Thoracic aorta (tissue), 2 donors: ENCODE measurements at regions not wholly inside any gene's neighbourhood (a gene's known extent, or its start where the extent isn't known, plus 50 kb on each side); places are given as distances from the start of the nearest gene placed in this dataset.
"Not testable (repeated sequence)": the region's sequence is repeated elsewhere in the genome, so short reads cannot be mapped to it uniquely, and the experiment has no call there.

Experiments
- ATAC-seq: fragments of 150-250 bp; one replicate; pipeline ENCODE4 v1.8.0; 2017; ENCODE audit warnings: low read depth; ENCODE audit not compliant: insufficient number of reproducible peaks, low FRiP score
- DNase-seq: peaks from one replicate; pipeline ENCODE4 v3.0.0-alpha.2; 2020; ENCODE audit warnings: low spot score
- H3K27ac ChIP-seq, 2 donors: fragments of 200-600 bp; sonication (generic); 1 replicate in 1 of 2; 2 replicates in 1 of 2; pipeline ENCODE4 v1.5.1; 2016; ENCODE audit warnings: mild to moderate bottlenecking in 2 of 2, moderate library complexity in 2 of 2
- H3K27me3 ChIP-seq: fragments of 200-600 bp; sonication (generic); replicated peaks from 2 replicates; pipeline ENCODE4 v1.6.0; 2016; ENCODE audit warnings: mild to moderate bottlenecking; ENCODE audit not compliant: insufficient read depth
- H3K36me3 ChIP-seq: fragments of 200-600 bp; sonication (generic); one replicate; pipeline ENCODE4 v1.5.1; 2016
- H3K4me1 ChIP-seq, 2 donors: fragments of 200-600 bp; sonication (generic); 1 replicate in 1 of 2; 2 replicates in 1 of 2; pipeline versions ENCODE4 v1.5.1 to v1.6.0; 2016; ENCODE audit warnings: low read depth in 2 of 2, mild to moderate bottlenecking in 1 of 2; ENCODE audit not compliant: control insufficient read depth in 1 of 2
- H3K4me3 ChIP-seq: fragments of 200-600 bp; sonication (generic); 2 replicates; pipeline ENCODE4 v1.5.1; 2016; ENCODE audit warnings: mild to moderate bottlenecking
- H3K9me3 ChIP-seq: fragments of 200-600 bp; sonication (generic); 2 replicates; pipeline ENCODE4 v1.5.1; 2016
- TF ChIP-seq, protein P1 (sequence below): fragments of 200-600 bp; sonication (generic); IDR thresholded peaks from one replicate; pipeline ENCODE4 v1.5.1; 2019; ENCODE audit warnings: antibody characterized with exemption

GRCh38 chr16:59614466-59615240 lies 880.5 kb upstream of the GOT2 start:
- no peak overlapping the region for H3K27ac ChIP-seq
- H3K27me3 ChIP-seq: no peaks in the 10 kb centered on the region
- no peak overlapping the region for H3K4me3 ChIP-seq
- H3K9me3 ChIP-seq: no peaks in the 10 kb centered on the region
- ATAC-seq (no peak), DNase-seq (no peak)
- H3K36me3 ChIP-seq: no peaks in the 10 kb centered on the region
- H3K4me1 ChIP-seq: no peaks in the 10 kb centered on the region
- TF ChIP-seq, protein P1, sequence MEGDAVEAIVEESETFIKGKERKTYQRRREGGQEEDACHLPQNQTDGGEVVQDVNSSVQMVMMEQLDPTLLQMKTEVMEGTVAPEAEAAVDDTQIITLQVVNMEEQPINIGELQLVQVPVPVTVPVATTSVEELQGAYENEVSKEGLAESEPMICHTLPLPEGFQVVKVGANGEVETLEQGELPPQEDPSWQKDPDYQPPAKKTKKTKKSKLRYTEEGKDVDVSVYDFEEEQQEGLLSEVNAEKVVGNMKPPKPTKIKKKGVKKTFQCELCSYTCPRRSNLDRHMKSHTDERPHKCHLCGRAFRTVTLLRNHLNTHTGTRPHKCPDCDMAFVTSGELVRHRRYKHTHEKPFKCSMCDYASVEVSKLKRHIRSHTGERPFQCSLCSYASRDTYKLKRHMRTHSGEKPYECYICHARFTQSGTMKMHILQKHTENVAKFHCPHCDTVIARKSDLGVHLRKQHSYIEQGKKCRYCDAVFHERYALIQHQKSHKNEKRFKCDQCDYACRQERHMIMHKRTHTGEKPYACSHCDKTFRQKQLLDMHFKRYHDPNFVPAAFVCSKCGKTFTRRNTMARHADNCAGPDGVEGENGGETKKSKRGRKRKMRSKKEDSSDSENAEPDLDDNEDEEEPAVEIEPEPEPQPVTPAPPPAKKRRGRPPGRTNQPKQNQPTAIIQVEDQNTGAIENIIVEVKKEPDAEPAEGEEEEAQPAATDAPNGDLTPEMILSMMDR: no peak

DNA sequence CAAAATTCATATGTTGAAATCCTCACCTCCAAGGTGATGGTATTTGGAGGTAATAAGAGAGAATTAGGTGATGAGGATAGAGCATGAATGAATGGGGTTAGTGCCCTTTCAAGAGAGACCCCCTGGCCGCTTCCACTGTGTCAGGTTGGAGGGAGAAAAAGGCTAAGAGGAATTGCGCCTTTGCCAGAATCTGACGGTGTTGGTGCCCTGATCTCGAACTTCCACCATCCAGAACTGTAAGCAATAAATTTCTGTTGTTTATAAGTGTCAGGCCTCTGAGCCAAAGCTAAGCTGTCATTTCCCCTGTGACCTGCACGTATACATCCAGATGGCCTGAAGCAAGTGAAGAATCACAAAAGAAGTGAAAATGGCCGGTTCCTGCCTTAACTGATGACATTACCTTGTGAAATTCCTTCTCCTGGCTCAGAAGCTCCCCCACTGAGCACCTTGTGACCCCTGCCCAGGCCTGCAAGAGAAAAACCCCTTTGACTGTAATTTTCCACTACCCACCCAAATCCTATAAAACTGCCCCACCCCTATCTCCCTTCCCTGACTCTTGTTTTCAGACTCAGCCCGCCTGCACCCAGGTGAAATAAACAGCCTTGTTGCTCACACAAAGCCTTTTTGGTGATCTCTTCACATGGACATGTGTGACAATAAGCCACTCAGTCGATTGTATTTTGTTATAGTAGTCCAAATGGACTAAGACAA lies 878.9 kb upstream of the GOT2 start:
- H3K27ac ChIP-seq, DNase-seq, H3K4me3 ChIP-seq, H3K9me3 ChIP-seq, H3K27me3 ChIP-seq, H3K4me1 ChIP-seq, H3K36me3 ChIP-seq, ATAC-seq: not testable (repeated sequence)

- ATAC-seq: no peak
- H3K27ac ChIP-seq: no peak overlapping the region
- TF ChIP-seq, protein P1: no peak
Observed at GRCh38 chr16:59612094-59612493, 878.0 kb upstream of the GOT2 start.

DNA sequence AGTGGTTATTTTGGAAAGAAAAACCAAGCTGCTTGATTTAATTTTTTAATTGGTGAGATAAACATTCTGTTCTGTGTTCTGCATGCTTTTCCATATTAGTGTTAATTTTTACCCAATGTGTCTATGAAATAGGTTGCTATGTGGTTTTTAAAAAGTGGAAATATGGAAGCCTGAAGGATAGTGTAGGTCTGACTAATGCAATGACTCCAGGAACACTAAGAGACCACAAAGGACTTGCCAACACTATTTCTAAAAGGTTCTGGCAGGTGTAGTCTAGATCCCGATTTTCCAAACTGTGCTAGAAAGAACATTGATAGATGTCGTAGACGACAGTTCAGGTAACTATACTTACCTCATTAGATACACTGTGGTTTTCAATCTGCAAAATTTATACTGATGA lies 877.4 kb upstream of the GOT2 start:
- DNase-seq: no peak
- Histone ChIP-seq H3K4me3 (no peak overlapping the region), H3K4me1 (no peaks in the 10 kb centered on the region), H3K9me3 (no peaks in the 10 kb centered on the region), H3K27ac (no peak overlapping the region), H3K27me3 (no peaks in the 10 kb centered on the region), H3K36me3 (no peaks in the 10 kb centered on the region)
- no peak for ATAC-seq
- TF ChIP-seq, protein P1: no peak

More at GRCh38 chr16:59612094-59612493, 878.0 kb upstream of the GOT2 start:
- no peak for DNase-seq
- Histone ChIP-seq H3K9me3 (no peaks in the 10 kb centered on the region), H3K27me3 (no peaks in the 10 kb centered on the region), H3K4me3 (no peak overlapping the region), H3K36me3 (no peaks in the 10 kb centered on the region), H3K4me1 (no peaks in the 10 kb centered on the region)

GRCh38 chr16:59605706-59606105 lies 871.6 kb upstream of the GOT2 start:
- DNase-seq (no peak), ATAC-seq (no peak)
- TF ChIP-seq, protein P1: no peak
- no peaks in the 10 kb centered on the region for H3K4me1 ChIP-seq
- H3K27me3 ChIP-seq: no peaks in the 10 kb centered on the region
- H3K9me3 ChIP-seq: no peaks in the 10 kb centered on the region
- no peak overlapping the region for H3K27ac ChIP-seq
- H3K4me3 ChIP-seq: no peak overlapping the region
- H3K36me3 ChIP-seq: no peaks in the 10 kb centered on the region
